MM.1S (cell line): ENCODE measurements at regions not wholly inside any gene's neighbourhood (a gene's known extent, or its start where the extent isn't known, plus 50 kb on each side); places are given as distances from the start of the nearest gene placed in this dataset.
"Not testable (repeated sequence)": the region's sequence is repeated elsewhere in the genome, so short reads cannot be mapped to it uniquely, and the experiment has no call there.

Experiments
- DNase-seq: peaks from one replicate; pipeline ENCODE4 v3.0.0-alpha.2; 2015
- H2AFZ ChIP-seq: fragments of 300-600 bp; sonication (generic); 2 replicates; pipeline ENCODE4 v1.6.0; 2016; ENCODE audit warnings: antibody characterized with exemption, low read length
- H3F3A ChIP-seq: fragments of 300-600 bp; sonication (generic); 2 replicates; pipeline ENCODE4 v1.6.1; 2016; ENCODE audit warnings: mild to moderate bottlenecking, antibody characterized with exemption, low read length, moderate library complexity, mixed read lengths; ENCODE audit not compliant: insufficient read depth
- H3K27ac ChIP-seq: fragments of 300-600 bp; sonication (generic); 2 replicates; pipeline ENCODE4 v1.5.1; 2016; ENCODE audit warnings: mild to moderate bottlenecking, low read length
- H3K27me3 ChIP-seq: fragments of 300-600 bp; sonication (generic); replicated peaks from 2 replicates; pipeline ENCODE4 v1.6.0; 2016; ENCODE audit warnings: low read length; ENCODE audit not compliant: insufficient read depth
- H3K36me3 ChIP-seq: fragments of 300-600 bp; sonication (generic); replicated peaks from 2 replicates; pipeline ENCODE4 v1.6.1; 2016; ENCODE audit warnings: mild to moderate bottlenecking, low read length, mixed read lengths; ENCODE audit not compliant: insufficient read depth
- H3K4me1 ChIP-seq: fragments of 300-600 bp; sonication (generic); 2 replicates; pipeline ENCODE4 v1.6.1; 2016; ENCODE audit warnings: low read length, mixed read lengths
- H3K4me2 ChIP-seq: fragments of 300-600 bp; sonication (generic); 2 replicates; pipeline ENCODE4 v1.6.0; 2016; ENCODE audit warnings: low read depth, low read length
- H3K4me3 ChIP-seq: fragments of 300-600 bp; sonication (generic); 2 replicates; pipeline ENCODE4 v1.5.1; 2016; ENCODE audit warnings: low read length, mixed read lengths
- H3K79me2 ChIP-seq: fragments of 300-600 bp; sonication (generic); 2 replicates; pipeline ENCODE4 v1.6.1; 2016; ENCODE audit warnings: mixed run types, low read length, mixed read lengths
- H3K9ac ChIP-seq: fragments of 300-600 bp; sonication (generic); 2 replicates; pipeline ENCODE4 v1.6.1; 2016; ENCODE audit warnings: low read length, mixed read lengths
- H3K9me2 ChIP-seq: fragments of 300-600 bp; sonication (generic); replicated peaks from 2 replicates; pipeline ENCODE4 v1.6.1; 2016; ENCODE audit warnings: mild to moderate bottlenecking, low read length, mixed read lengths; ENCODE audit not compliant: insufficient read depth
- H3K9me3 ChIP-seq: fragments of 300-600 bp; sonication (generic); replicated peaks from 2 replicates; pipeline ENCODE4 v1.6.1; 2016; ENCODE audit warnings: mild to moderate bottlenecking, low read length, mixed read lengths; ENCODE audit not compliant: insufficient read depth
- H4K20me1 ChIP-seq: fragments of 300-600 bp; sonication (generic); 2 replicates; pipeline ENCODE4 v1.6.1; 2016; ENCODE audit warnings: mild to moderate bottlenecking, low read length, moderate library complexity, mixed read lengths; ENCODE audit not compliant: insufficient read depth
- EZH2 ChIP-seq: fragments of 300-600 bp; sonication (generic); optimal IDR thresholded peaks from 2 replicates; pipeline ENCODE3; 2017; ENCODE audit warnings: low read depth, mild to moderate bottlenecking, antibody characterized with exemption, low read length, mixed read lengths
- EZH2phosphoT487 ChIP-seq: fragments of 300-600 bp; sonication (generic); IDR thresholded peaks from 2 replicates; pipeline ENCODE4 v1.6.1; 2018; ENCODE audit warnings: antibody characterized with exemption, low read length
- TF ChIP-seq, protein P1 (sequence below): fragments of 300-600 bp; sonication (generic); IDR thresholded peaks from 2 replicates; pipeline ENCODE4 v1.5.1; 2016; ENCODE audit warnings: antibody characterized with exemption, low read length, mixed read lengths

DNA sequence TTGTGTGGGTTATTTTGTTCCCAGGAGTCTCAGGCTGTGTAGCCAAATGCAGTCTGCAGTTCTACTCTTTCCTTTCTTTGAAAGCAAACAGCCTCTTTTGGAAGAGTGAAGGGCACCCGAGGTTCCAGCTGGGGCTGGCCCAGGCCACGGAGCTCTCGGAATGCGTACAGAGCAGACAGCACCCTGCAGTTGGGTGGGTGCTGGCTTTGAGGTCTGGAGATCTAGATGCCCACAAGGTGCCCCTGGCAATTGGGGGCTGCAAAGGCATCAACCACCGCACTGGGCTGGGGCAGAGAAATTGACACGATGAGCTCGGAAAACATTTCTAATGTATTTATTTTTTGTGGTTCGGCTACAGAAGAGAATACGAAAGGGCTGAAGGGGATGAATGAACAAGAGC lies 191.6 kb upstream of the ZNF469 start:
- not testable (repeated sequence) for H3K9me2 ChIP-seq, H3K4me2 ChIP-seq, H3K4me3 ChIP-seq, H3K36me3 ChIP-seq, H3K9me3 ChIP-seq, H3K79me2 ChIP-seq, H3K27ac ChIP-seq, H2AFZ ChIP-seq, H3K4me1 ChIP-seq, H3F3A ChIP-seq, H4K20me1 ChIP-seq, H3K9ac ChIP-seq, DNase-seq
- 0 out of 2 replicates have a peak, but pooled peaks cover 13% of the 10 kb centered on the region for H3K27me3 ChIP-seq

DNA sequence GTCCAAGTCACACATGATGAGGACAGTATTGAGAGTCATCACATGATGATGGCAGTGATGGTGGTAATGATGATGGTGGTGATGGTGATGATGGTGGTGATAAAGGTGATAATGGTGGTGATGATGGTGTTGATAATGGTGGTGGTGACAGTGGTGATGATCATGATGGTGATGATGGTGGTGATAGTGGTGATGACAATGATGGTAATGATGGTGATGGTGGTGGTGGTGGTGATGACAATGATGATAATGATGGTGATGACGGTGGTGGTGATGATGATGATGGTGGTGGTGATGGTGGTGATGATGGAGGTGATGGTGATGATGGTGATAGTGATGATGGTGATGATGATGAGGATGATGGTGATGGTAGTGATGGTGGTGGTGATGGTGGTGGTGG lies 190.2 kb upstream of the ZNF469 start:
- no peaks in the 10 kb centered on the region for H3K79me2 ChIP-seq
- H3K9me2 ChIP-seq, result no peaks in the 10 kb centered on the region
- H3K4me3 ChIP-seq, result no peak overlapping the region
- H4K20me1 ChIP-seq, result no peaks in the 10 kb centered on the region
- H3K9ac ChIP-seq, result no peak overlapping the region
- no peak overlapping the region for H2AFZ ChIP-seq
- TF ChIP-seq EZH2phosphoT487, result no peak
- TF ChIP-seq EZH2, result no peak
- TF ChIP-seq, protein P1, sequence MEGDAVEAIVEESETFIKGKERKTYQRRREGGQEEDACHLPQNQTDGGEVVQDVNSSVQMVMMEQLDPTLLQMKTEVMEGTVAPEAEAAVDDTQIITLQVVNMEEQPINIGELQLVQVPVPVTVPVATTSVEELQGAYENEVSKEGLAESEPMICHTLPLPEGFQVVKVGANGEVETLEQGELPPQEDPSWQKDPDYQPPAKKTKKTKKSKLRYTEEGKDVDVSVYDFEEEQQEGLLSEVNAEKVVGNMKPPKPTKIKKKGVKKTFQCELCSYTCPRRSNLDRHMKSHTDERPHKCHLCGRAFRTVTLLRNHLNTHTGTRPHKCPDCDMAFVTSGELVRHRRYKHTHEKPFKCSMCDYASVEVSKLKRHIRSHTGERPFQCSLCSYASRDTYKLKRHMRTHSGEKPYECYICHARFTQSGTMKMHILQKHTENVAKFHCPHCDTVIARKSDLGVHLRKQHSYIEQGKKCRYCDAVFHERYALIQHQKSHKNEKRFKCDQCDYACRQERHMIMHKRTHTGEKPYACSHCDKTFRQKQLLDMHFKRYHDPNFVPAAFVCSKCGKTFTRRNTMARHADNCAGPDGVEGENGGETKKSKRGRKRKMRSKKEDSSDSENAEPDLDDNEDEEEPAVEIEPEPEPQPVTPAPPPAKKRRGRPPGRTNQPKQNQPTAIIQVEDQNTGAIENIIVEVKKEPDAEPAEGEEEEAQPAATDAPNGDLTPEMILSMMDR, result no peak
- peaks cover 13% of the 10 kb centered on the region; the same call in 1 of the 2 replicates for H3K27me3 ChIP-seq
- DNase-seq, result no peak
- H3K9me3 ChIP-seq, result no peaks in the 10 kb centered on the region
- no peaks in the 10 kb centered on the region for H3F3A ChIP-seq
- H3K4me1 ChIP-seq, result no peaks in the 10 kb centered on the region
- H3K4me2 ChIP-seq, result no peak overlapping the region
- no peak overlapping the region for H3K27ac ChIP-seq
- H3K36me3 ChIP-seq, result no peaks in the 10 kb centered on the region

DNA sequence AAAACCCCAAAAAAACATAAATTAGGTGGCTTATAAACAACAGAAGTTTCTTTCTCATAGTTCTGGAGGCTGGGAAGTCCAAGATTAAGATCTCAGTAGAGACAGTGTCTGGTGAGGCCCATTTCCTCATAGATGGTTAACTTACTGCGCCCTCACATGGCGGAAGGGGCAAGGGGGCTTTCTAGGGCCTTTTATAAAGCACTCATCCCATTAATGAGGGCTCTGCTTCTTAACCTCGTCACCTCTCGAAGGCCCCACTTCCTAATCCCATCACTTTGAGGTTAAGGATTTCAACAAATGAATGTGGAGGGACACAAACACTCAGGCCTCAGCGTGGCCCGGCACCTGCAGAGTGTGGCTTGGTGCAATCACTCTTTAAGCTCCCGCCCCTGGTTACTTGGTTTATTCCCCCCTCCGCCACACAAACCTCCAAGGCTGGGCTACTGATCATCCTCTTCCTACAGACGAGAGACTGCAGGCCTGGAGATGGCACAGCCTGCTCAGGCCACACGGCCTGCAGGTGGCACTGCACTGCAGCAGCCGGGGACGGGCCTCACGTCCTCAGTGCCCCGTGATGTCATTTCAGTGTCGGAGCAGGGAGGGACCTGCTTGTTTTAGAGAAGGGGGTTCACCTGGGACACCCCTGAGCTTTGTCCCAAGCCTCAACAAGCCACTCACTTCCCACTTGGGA lies 188.9 kb upstream of the ZNF469 start:
- not testable (repeated sequence) for H3K79me2 ChIP-seq, H4K20me1 ChIP-seq, H3K4me2 ChIP-seq, H2AFZ ChIP-seq, H3K36me3 ChIP-seq, H3K9ac ChIP-seq, H3F3A ChIP-seq, H3K4me1 ChIP-seq, H3K9me3 ChIP-seq, H3K9me2 ChIP-seq, H3K27ac ChIP-seq, H3K4me3 ChIP-seq, DNase-seq
- H3K27me3 ChIP-seq, result peaks cover 13% of the 10 kb centered on the region; the same call in 1 of the 2 replicates
- TF ChIP-seq, protein P1, result 0 out of 2 replicates have a peak, but pooled peaks have one; percentile 3

DNA sequence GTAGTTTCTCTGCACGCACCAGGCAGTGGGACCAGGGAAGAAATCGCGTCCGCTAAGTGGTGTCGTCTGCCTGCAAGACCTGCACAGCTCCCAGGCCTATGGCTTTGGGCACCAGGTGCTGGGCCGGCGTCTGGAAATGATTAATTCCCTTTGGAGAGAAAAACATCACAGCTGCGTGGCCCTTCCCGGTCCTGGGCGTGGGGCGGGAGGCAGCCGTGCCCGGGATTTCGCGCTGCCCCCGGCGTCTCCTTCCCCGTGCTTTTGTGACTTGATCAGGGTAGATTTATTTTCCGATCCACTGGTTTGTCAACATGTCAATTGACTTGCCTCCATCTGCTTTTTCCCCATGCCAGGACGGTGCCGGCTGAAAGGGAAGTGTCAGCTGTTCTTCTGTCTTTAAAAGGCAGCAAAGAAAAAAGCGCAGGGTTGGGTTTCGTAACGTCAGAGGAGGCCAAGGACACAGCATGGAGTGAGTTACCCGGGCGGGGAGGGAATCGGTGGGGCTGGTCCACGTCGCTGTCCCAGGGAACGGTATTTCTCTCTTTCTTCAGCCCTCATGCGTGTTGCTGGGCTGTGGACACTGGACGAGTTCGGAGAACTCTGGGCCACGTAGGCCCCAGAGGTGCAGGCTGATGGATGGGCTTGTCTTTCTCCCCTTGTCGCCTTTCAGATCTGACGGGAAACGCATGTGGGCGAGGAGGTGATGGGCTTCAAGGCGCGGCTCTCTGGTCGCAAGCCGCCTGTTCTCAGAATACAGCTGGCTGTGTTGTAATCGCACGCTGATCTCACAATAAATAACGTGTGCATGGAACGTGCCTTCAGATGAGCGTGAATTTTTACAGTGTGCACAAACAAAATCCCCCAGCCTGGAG lies 188.1 kb upstream of the ZNF469 start:
- no peaks in the 10 kb centered on the region for H3K9me2 ChIP-seq
- no peaks in the 10 kb centered on the region for H3K79me2 ChIP-seq
- DNase-seq, result no peak
- no peak overlapping the region for H3K27ac ChIP-seq
- no peak overlapping the region for H2AFZ ChIP-seq
- no peaks in the 10 kb centered on the region for H4K20me1 ChIP-seq
- H3K4me2 ChIP-seq, result no peak overlapping the region
- TF ChIP-seq, protein P1, result no peak
- no peak for TF ChIP-seq EZH2phosphoT487
- no peak for TF ChIP-seq EZH2
- no peak overlapping the region for H3K4me3 ChIP-seq
- no peak overlapping the region for H3K9ac ChIP-seq
- no peaks in the 10 kb centered on the region for H3K36me3 ChIP-seq
- H3K9me3 ChIP-seq, result no peaks in the 10 kb centered on the region
- H3F3A ChIP-seq, result no peaks in the 10 kb centered on the region
- peaks cover 13% of the 10 kb centered on the region; the same call in 1 of the 2 replicates for H3K27me3 ChIP-seq
- H3K4me1 ChIP-seq, result no peaks in the 10 kb centered on the region
